AG09309 (cell line): ENCODE measurements at regions not wholly inside any gene's neighbourhood (a gene's known extent, or its start where the extent isn't known, plus 50 kb on each side); places are given as distances from the start of the nearest gene placed in this dataset.

Experiments
- DNase-seq: peaks from one replicate; pipeline ENCODE4 v3.0.0-alpha.2; 2010; ENCODE audit warnings: low read depth
- H3K4me3 ChIP-seq: 2 replicates; pipeline ENCODE4 v1.5.1; 2011; ENCODE audit warnings: mild to moderate bottlenecking, low read depth, low read length, moderate library complexity; ENCODE audit not compliant: control insufficient read depth
- TF ChIP-seq, protein P1 (sequence below): IDR thresholded peaks from 2 replicates; pipeline ENCODE4 v1.5.1; 2011; ENCODE audit warnings: mild to moderate bottlenecking, low read depth, low read length, inconsistent platforms; ENCODE audit not compliant: insufficient read depth, control insufficient read depth; ENCODE audit errors: missing control alignments

GRCh38 chr9:120104771-120105170 lies 475.2 kb downstream of the CDK5RAP2 start:
- TF ChIP-seq, protein P1, sequence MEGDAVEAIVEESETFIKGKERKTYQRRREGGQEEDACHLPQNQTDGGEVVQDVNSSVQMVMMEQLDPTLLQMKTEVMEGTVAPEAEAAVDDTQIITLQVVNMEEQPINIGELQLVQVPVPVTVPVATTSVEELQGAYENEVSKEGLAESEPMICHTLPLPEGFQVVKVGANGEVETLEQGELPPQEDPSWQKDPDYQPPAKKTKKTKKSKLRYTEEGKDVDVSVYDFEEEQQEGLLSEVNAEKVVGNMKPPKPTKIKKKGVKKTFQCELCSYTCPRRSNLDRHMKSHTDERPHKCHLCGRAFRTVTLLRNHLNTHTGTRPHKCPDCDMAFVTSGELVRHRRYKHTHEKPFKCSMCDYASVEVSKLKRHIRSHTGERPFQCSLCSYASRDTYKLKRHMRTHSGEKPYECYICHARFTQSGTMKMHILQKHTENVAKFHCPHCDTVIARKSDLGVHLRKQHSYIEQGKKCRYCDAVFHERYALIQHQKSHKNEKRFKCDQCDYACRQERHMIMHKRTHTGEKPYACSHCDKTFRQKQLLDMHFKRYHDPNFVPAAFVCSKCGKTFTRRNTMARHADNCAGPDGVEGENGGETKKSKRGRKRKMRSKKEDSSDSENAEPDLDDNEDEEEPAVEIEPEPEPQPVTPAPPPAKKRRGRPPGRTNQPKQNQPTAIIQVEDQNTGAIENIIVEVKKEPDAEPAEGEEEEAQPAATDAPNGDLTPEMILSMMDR = no peak
- no peak overlapping the region for H3K4me3 ChIP-seq
- DNase-seq = no peak

DNA sequence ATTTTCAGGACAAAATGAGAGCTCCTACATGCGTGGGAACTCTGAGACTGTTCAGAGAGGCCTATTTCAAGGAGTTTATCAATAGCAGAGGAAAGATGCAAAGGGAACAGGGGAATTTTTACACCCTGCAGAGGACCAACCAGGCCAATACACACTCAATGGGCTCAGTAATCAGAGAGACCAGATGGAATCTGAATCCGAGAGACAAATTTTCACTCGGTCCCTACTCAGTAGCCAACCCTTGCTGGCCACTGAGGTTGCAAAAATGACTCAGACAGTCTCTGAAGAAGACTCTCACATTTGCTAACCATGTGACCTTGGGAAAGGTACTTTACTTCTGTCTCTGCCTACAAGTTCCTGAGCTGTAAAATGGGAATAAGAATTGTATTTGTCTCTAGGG lies 479.4 kb downstream of the CDK5RAP2 start:
- no peak for DNase-seq
- TF ChIP-seq, protein P1 = no peak
- no peak overlapping the region for H3K4me3 ChIP-seq

GRCh38 chr9:120099065-120099464 lies 480.9 kb downstream of the CDK5RAP2 start:
- TF ChIP-seq, protein P1 = no peak

GRCh38 chr9:120098584-120098983 lies 481.4 kb downstream of the CDK5RAP2 start:
- TF ChIP-seq, protein P1 = no peak
- H3K4me3 ChIP-seq = no peak overlapping the region
- no peak for DNase-seq

More at GRCh38 chr9:120099065-120099464, 480.9 kb downstream of the CDK5RAP2 start:
- DNase-seq = no peak
- no peak overlapping the region for H3K4me3 ChIP-seq

- DNase-seq = no peak
- H3K4me3 ChIP-seq = no peak overlapping the region
- TF ChIP-seq, protein P1 = no peak
Measured at GRCh38 chr9:120091206-120091605, 488.8 kb downstream of the CDK5RAP2 start.

GRCh38 chr9:120080849-120081248 lies 499.1 kb downstream of the CDK5RAP2 start:
- no peak overlapping the region for H3K4me3 ChIP-seq
- TF ChIP-seq, protein P1 = no peak
- no peak for DNase-seq

- TF ChIP-seq, protein P1 = no peak
- no peak overlapping the region for H3K4me3 ChIP-seq
- no peak for DNase-seq
Measured at GRCh38 chr9:120078112-120078511, 501.9 kb downstream of the CDK5RAP2 start.
